Kasumi-1 (cell line): ENCODE measurements at regions not wholly inside any gene's neighbourhood (a gene's known extent, or its start where the extent isn't known, plus 50 kb on each side); places are given as distances from the start of the nearest gene placed in this dataset.
"Not testable (repeated sequence)": the region's sequence is repeated elsewhere in the genome, so short reads cannot be mapped to it uniquely, and the experiment has no call there.

Experiments used
- DNase-seq, 2 experiments: peaks; one replicate each; lab custom pipeline; 2025; lab: John Stamatoyannopoulos, UW

GRCh38 chr9:2394087-2394741 lies 227.4 kb upstream of the VLDLR start:
- not testable (repeated sequence) for DNase-seq

- DNase-seq: no peak
These were observed 225.6 kb upstream of the VLDLR start for GRCh38 chr9:2395814-2396612.

- no peak for DNase-seq
These were observed 224.8 kb upstream of the VLDLR start for GRCh38 chr9:2396622-2397285.

DNA sequence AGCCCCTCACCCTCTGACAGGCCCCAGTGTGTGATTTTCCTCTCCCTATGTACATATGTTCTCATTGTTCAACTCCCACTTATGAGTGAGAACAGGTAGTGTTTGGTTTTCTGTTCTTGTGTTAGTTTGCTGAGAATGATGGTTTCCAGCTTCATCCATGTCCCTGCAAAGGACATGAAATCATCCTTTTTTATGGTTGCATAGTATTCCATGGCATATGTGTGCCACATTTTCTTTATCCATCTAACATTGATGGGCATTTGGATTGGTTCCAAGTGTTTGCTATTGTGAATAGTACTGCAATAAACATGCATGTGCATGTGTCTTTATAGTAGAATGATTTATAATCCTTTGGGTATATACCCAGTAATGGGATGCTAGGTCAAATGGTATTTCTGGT lies 223.7 kb upstream of the VLDLR start:
- not testable (repeated sequence) for DNase-seq

DNA sequence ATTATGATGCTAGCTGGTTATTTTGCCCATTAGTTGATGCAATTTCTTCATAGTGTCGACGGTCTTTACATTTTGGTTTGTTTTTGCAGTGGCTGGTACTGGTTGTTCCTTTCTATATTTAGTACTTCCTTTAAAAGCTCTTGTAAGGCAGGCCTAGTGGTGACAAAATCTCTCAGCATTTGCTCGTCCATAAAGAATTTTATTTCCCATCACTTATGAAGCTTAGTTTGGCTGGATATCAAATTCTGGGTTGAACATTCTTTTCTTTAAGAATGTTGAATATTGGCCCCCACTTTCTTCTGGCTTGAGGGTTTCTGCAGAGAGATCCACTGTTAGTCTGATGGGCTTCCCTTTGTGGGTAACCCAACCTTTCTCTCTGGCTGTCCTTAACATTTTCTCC lies 219.8 kb upstream of the VLDLR start:
- not testable (repeated sequence) for DNase-seq

- DNase-seq: no peak
These were observed 217.9 kb upstream of the VLDLR start for GRCh38 chr9:2403701-2404100.

DNA sequence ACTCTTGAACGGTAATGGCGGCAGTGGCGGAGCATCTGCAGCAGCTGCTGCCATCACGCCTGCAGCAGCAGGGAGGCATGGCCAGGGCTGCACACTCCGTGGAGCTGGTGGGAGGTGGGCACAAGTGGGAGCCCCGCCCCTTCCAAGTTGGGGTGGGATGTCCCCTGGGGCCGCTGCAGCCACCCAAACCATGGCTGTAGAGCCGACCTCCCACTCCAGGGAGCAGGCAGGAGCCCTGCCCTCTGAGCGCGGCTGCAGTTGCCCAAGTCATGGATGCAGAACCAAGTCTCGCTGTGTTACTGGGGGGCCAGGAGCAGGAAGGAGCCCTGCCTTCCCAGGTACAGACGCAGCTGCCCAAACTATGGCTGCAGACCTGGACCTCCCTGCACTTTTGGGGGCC lies 215.3 kb upstream of the VLDLR start:
- no peak for DNase-seq

- DNase-seq: no peak
These were observed 214.1 kb upstream of the VLDLR start for GRCh38 chr9:2407450-2407849.

DNA sequence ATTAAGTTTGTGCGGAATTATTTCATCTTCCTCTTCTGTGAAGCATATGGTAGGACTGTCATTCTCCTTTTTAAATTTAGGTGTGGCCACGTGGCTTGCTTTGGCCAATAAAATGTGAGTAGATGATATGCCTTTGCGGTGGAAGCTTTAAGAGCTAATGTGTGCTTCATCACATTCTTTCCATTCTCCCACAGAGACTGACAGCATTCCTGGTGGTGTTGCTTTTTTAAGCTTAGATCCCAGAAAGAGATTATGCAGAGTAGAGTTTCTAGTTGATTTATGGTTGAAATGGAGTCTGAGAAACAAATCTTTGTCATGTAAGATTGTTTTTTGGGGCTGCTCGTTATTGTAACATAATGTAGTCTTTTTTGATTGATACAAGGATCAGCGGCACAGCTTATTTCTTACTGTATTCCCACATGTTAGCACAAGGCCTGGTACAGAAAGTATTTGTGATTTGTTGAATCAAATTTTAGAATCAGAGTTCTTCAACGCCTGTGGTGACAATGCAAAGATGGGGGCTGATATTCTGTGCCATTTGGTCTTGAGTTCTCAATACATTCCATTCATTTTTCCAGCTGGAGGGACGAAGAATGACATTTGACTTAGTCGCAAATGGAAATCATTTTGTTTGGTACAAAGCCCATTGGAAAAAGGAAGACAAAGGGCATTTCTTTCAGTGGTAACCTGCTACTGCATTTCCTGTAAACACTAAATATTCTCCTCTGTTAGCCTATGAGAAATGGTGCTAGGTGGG lies 209.9 kb upstream of the VLDLR start:
- no peak for DNase-seq

GRCh38 chr9:2413160-2413805 lies 208.3 kb upstream of the VLDLR start:
- DNase-seq: no peak

DNA sequence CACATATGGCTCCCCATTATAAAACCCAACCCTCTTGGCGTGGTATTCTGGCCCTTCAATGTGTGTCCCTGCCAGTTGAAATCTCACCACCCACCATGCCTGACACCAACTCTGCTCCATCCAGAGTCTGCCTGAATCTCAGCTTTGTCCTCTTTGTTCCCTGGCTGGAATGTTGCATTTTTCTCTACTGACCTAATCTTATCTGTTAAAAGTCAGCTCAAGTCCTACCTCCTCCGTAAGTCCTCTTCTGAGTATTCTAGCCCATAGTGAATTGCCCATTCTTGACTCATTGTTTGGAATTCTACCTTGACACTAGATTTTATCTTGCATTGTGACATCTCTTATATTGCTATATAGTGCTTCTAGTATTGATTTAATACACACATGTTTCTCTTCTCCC lies 207.1 kb upstream of the VLDLR start:
- DNase-seq: no peak

DNA sequence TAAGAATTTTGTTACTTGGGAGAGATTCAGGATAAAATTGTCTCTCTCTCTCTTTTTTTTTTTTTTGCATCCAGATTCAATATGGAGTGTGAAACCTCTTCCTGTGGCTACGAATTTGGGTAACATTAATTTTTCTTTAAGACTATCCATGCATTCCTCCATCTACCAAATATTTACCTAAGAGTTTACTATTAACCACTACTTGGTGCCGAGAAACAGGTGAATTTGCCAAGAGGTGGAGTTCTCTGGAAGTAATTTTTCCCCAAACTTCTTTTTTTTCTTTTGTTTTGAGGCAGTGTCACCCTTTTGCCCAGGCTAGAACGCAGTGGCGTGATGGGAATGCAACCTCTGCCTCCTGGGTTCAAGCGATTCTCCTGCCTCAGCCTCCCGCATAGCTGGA lies 206.3 kb upstream of the VLDLR start:
- no peak for DNase-seq

- DNase-seq: no peak
These were observed 203.9 kb upstream of the VLDLR start for GRCh38 chr9:2417730-2418129.

GRCh38 chr9:2418619-2419018 lies 203.0 kb upstream of the VLDLR start:
- DNase-seq: no peak

DNA sequence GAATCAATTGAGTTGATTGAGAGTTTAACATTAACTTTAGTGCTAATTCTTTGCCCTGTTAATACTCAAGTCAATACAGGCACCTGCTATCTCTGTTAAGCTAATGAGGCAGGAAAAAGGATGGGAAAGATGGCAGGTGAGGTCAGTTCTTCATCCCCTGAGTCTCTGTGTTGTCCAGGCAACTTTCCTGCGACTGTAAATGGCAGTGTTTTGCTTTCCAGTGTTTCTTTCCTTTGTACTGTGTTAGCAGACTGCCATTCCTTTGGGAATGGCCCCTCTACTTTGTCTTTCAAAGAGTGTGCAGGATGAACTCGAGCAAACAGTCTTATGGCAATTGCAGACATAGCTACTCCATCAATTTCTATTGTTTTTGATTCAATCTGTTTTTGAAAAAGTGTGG lies 202.2 kb upstream of the VLDLR start:
- DNase-seq: no peak

GRCh38 chr9:2420543-2420942 lies 201.0 kb upstream of the VLDLR start:
- DNase-seq: no peak

DNA sequence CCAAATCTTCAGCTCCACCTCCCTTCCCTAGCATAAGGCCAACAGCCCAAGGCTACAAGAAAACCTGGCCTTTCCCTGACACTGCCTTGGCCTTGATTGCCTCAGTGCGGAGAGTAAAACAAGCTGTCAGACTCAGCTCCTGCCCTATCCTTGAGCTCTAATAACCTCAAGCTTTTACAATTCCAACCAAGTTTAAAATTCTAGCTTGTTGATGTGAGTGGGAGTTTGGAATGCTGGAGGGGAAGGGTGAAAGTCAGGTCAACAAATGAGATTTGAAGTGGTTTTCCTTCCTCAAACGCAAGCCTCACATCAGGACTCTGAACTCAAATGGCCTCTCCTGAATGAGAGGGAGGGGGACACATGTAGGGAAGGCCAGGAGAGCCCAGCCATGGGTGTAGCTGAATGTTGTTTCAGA lies 197.0 kb upstream of the VLDLR start:
- DNase-seq: no peak

- DNase-seq: no peak
These were observed 195.9 kb upstream of the VLDLR start for GRCh38 chr9:2425676-2426075.

DNA sequence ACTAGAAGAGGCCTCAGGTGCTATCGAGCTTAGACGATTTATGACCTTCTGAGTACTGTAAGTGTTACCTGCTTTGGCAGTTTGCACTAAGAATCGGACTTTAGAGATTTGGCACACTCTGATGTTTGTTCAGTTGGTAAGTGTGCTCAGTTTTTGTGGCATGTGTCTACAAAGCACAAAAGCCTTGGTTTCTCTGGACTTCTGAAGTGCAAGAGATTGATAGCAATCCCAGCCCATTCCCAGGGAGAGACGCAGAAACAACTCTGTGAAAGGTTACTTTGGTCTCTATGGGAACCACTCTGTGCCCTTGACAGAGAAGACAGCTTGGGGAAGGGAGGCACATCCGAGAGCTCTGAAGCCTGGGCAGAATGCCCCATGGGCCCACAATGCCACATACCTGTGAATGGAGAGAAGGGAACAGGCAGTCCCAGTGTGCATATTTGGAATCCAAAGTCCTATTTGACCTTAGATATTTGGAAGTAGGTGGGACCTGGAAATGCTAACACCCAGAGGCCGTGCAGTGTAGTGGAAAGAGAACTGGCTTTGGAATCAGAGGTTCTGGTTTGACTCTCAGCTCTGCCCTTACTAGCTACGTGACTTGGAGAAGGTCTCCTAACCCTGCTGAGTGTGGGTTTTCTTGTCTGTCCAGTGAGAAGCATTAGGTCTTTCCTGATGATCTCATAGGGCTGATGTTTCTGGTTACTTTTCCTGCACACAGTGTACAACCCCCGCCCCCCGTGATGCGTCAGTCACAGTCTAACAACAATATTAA lies 194.3 kb upstream of the VLDLR start:
- no peak for DNase-seq

DNA sequence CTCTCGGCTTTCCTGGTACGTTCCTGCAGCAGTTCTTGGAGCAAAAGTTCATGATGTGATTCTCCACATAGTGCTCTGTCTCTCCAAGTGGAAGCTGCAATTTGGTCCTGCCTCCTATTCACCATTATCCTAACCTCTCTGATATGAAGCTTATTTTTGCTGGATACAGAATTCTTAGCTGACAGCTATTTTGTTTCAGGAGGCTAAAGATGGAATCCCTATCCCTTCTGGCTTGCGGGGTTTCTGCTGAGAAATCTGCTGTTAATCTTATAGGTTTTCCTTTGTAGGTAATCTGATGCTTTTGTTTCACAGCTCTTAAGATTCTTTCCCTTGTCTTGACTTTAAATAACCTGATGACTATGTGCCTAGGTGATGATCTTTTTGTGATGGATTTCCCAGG lies 181.6 kb upstream of the VLDLR start:
- DNase-seq: no peak

DNA sequence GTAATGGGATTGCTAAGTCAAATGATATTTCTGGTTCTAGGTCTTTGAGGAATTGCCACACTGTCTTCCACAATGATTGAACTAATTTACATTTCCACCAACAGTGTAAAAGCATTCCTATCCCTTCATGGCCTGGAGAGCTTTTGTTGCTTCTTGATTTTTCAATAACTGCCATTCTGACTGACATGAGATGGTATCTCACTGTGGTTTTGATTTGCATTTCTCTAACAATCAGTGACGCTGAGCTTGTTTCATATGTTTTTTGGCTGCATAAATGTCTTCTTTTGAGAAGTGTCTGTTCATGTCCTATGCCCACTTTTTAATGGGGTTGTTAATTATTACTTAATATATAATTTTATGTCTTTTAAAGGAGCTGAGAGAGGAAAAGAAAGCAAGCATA lies 177.7 kb upstream of the VLDLR start:
- DNase-seq: not testable (repeated sequence)
